ENCODE measurements at regions not wholly inside any gene's neighbourhood (a gene's known extent, or its start where the extent isn't known, plus 50 kb on each side); places are given as distances from the start of the nearest gene placed in this dataset.

DNA sequence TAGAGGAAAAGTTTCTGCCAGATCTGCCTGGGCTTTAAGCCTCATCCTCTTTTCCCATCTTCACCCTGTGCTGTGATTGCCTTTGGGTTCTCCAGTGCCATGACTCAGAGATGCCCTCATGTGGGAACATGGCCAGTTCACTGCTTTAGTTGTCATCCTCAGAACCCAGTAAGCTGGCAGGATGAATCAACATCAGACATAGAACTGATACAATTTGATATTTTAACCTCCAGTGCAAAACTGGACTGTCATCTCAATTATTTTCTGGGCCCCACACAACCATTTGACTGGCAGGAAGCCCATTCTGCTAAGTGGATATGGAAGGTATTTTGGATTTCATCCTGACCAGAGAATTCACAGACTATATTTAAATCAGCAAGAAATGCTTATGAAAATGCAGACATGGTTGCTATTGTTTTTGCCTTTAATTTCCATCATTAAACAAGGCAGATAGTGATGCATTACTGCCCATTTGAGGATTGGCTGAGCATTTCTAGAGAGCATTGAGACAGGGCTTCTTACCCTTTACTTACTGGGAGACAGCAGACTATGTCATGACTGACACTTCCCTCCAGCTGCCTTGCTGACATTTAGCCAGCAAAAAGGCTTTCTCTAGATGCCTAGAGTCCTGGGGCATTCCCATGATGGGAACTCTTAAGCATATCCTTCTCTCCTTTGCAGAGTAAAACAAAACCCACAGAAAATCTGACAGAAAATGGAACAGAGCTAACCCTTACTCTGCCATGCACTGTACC is 327.1 kb upstream of the MTNR1B start:
- Histone ChIP-seq H3K4me3 (no peak overlapping the region), H3K27me3 (replicated peaks; ENCODE audit: insufficient read depth) (no peaks in the 10 kb centered on the region), H3K36me3 (no peaks in the 10 kb centered on the region), H3K4me1 (ENCODE audit: control insufficient read depth in 1 of 2, low read depth in 2 of 2) (peaks cover 0 to 8% of the 10 kb centered on the region in 2 donors), H3K9me3 (no peaks in the 10 kb centered on the region), H3K27ac (no peak overlapping the region)
- ATAC-seq (ENCODE audit: insufficient number of reproducible peaks, low FRiP score, low read depth) (no peak), DNase-seq (ENCODE audit: low spot score) (no peak)
- TF ChIP-seq, protein P1, sequence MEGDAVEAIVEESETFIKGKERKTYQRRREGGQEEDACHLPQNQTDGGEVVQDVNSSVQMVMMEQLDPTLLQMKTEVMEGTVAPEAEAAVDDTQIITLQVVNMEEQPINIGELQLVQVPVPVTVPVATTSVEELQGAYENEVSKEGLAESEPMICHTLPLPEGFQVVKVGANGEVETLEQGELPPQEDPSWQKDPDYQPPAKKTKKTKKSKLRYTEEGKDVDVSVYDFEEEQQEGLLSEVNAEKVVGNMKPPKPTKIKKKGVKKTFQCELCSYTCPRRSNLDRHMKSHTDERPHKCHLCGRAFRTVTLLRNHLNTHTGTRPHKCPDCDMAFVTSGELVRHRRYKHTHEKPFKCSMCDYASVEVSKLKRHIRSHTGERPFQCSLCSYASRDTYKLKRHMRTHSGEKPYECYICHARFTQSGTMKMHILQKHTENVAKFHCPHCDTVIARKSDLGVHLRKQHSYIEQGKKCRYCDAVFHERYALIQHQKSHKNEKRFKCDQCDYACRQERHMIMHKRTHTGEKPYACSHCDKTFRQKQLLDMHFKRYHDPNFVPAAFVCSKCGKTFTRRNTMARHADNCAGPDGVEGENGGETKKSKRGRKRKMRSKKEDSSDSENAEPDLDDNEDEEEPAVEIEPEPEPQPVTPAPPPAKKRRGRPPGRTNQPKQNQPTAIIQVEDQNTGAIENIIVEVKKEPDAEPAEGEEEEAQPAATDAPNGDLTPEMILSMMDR (IDR thresholded peaks at IDR 0.05) = no peak

DNA sequence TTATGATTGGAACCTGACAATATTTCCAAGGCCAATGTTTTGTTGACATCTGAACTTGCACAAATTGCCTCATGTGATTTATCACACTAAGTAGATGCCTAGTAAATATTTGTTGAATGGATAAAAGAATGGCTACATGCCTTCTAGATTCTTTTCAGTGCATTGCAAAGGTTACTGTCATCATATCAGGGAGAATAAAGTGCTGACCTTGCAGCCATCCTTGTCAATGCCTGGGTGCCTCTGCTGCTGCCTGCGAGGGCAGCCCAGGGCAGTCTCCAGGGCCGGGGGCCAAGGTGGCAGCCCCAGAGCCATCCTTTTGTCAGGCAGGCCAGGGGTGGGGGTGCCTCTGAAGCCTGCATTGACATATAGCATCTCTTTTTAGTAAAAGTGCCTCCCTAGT is 325.6 kb upstream of the MTNR1B start:
- Histone ChIP-seq H3K4me3 (no peak overlapping the region), H3K4me1 (ENCODE audit: control insufficient read depth in 1 of 2, low read depth in 2 of 2) (peaks cover 0 to 8% of the 10 kb centered on the region in 2 donors), H3K9me3 (no peaks in the 10 kb centered on the region), H3K27ac (no peak overlapping the region), H3K27me3 (replicated peaks; ENCODE audit: insufficient read depth) (no peaks in the 10 kb centered on the region), H3K36me3 (no peaks in the 10 kb centered on the region)
- TF ChIP-seq, protein P1 (IDR thresholded peaks at IDR 0.05) = no peak
- no peak for DNase-seq (ENCODE audit: low spot score)
- ATAC-seq (ENCODE audit: insufficient number of reproducible peaks, low FRiP score, low read depth) = no peak

DNA sequence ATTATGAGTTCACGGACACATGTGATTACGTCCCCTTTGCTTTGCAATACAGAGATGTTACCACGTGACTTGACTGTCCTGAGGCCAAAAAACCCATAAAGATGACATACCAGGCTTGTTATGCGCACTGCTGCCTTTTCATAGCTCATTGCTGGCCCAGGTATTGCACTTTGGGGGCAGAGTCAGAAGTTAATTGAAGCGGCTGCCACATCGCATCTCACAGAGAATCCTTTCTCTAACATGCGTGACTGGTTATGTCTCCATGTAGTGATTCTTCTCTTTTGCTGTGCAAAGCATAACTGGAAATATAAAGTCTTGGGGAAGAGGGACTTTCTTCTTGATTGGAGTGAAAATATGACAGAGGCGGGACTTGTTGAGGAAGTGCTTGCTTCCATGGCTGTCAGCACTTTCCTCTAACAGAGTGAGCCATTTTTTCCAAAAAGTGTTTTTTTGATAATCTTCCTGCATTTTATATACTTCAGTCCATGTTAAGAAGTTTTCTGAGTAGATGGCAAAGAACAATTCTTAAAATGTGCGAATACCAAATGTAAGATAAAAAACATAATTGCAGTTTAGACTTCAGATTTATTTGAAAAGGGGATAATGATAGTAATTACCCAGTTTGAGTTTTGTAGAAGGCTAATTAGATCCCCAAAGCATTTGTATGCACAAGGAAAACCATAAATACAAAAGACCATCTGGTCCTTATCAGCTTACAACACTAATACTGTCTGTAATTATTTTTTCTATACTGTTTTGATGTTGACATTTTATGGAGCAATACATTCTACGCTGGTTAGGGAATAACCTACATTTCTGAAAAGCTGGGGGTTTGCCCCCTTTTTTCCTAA is 324.6 kb upstream of the MTNR1B start:
- Histone ChIP-seq H3K4me1 (ENCODE audit: control insufficient read depth in 1 of 2, low read depth in 2 of 2) (peaks cover 0 to 8% of the 10 kb centered on the region in 2 donors), H3K9me3 (no peaks in the 10 kb centered on the region), H3K36me3 (no peaks in the 10 kb centered on the region), H3K4me3 (no peak overlapping the region), H3K27me3 (replicated peaks; ENCODE audit: insufficient read depth) (no peaks in the 10 kb centered on the region), H3K27ac (no peak overlapping the region)
- DNase-seq (ENCODE audit: low spot score) (no peak), ATAC-seq (ENCODE audit: insufficient number of reproducible peaks, low FRiP score, low read depth) (no peak)
- TF ChIP-seq, protein P1 (IDR thresholded peaks at IDR 0.05) = no peak

DNA sequence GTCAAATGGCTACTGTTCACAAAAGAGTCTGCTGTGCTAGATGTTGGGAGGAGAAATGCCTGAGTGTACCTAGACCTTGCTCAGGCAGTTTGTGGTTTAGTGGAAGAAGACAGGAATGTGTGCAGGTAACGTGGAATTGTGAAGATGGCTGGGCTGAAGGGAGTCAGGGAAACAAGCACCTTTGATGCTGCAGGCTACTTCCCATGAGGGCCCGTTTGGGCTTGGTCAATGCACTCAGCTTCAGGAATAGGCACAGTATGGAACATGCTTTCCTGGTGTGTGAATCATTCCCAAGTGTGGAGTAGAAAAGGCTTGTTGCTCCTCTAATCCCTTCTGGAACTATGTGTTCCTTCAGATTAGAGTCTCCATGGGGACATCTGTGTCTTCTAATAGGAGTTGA is 318.3 kb upstream of the MTNR1B start:
- H3K27ac ChIP-seq = no peak overlapping the region
- no peaks in the 10 kb centered on the region for H3K9me3 ChIP-seq
- no peaks in the 10 kb centered on the region for H3K36me3 ChIP-seq
- H3K27me3 ChIP-seq (replicated peaks; ENCODE audit: insufficient read depth) = no peaks in the 10 kb centered on the region
- H3K4me1 ChIP-seq (ENCODE audit: control insufficient read depth in 1 of 2, low read depth in 2 of 2) = no peaks in the 10 kb centered on the region
- TF ChIP-seq, protein P1 (IDR thresholded peaks at IDR 0.05) = no peak
- no peak for ATAC-seq (ENCODE audit: insufficient number of reproducible peaks, low FRiP score, low read depth)
- H3K4me3 ChIP-seq = no peak overlapping the region
- DNase-seq (ENCODE audit: low spot score) = no peak

DNA sequence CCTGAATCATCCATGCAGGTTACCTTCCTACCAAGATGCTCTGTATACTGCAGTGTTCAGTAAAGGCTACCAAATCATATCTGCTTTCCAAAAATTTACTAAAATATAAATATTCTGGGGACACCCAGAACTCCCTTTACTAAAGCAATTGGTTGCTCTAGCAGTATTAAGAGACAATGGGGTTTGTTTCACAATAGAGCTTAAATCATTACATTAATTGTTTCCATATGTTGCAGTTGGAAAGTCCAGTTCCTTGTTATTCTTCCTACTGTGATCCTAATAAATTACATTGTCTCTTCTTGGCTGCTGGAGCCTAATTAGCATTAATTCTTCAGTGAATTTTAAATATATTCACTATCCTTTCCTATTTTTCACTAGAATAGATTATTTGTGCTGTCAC is 316.0 kb upstream of the MTNR1B start:
- H3K9me3 ChIP-seq = no peaks in the 10 kb centered on the region
- TF ChIP-seq, protein P1 (IDR thresholded peaks at IDR 0.05) = no peak
- no peaks in the 10 kb centered on the region for H3K4me1 ChIP-seq (ENCODE audit: control insufficient read depth in 1 of 2, low read depth in 2 of 2)
- H3K4me3 ChIP-seq = no peak overlapping the region
- no peaks in the 10 kb centered on the region for H3K27me3 ChIP-seq (replicated peaks; ENCODE audit: insufficient read depth)
- ATAC-seq (ENCODE audit: insufficient number of reproducible peaks, low FRiP score, low read depth) (no peak), DNase-seq (ENCODE audit: low spot score) (no peak)
- H3K36me3 ChIP-seq = no peaks in the 10 kb centered on the region
- no peak overlapping the region for H3K27ac ChIP-seq

All from thoracic aorta (tissue), 2 donors.